ENCODE measurements at regions not wholly inside any gene's neighbourhood (a gene's known extent, or its start where the extent isn't known, plus 50 kb on each side); places are given as distances from the start of the nearest gene placed in this dataset.

- intact Hi-C loops (cut with DNase I), result no loop called here
- no peak overlapping the region for H3K4me3 ChIP-seq
- TF ChIP-seq, protein P1, sequence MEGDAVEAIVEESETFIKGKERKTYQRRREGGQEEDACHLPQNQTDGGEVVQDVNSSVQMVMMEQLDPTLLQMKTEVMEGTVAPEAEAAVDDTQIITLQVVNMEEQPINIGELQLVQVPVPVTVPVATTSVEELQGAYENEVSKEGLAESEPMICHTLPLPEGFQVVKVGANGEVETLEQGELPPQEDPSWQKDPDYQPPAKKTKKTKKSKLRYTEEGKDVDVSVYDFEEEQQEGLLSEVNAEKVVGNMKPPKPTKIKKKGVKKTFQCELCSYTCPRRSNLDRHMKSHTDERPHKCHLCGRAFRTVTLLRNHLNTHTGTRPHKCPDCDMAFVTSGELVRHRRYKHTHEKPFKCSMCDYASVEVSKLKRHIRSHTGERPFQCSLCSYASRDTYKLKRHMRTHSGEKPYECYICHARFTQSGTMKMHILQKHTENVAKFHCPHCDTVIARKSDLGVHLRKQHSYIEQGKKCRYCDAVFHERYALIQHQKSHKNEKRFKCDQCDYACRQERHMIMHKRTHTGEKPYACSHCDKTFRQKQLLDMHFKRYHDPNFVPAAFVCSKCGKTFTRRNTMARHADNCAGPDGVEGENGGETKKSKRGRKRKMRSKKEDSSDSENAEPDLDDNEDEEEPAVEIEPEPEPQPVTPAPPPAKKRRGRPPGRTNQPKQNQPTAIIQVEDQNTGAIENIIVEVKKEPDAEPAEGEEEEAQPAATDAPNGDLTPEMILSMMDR (IDR thresholded peaks at IDR 0.05), result no peak
- DNase-seq (no peak), ATAC-seq (no peak), FAIRE-seq (no peak)
- H3K9me3 ChIP-seq, result no peaks in the 10 kb centered on the region
- no peaks in the 10 kb centered on the region for H3K4me1 ChIP-seq
- H3K27ac ChIP-seq, result no peak overlapping the region
- WGBS, 2 donors, result 86 to 93% methylated on average over 3 of the region's 3 CpGs
- no peaks in the 10 kb centered on the region for H3K36me3 ChIP-seq
- no peaks in the 10 kb centered on the region for H3K27me3 ChIP-seq
Observed at GRCh38 chr5:124192716-124193115, 553.7 kb downstream of the ZNF608 start.

DNA sequence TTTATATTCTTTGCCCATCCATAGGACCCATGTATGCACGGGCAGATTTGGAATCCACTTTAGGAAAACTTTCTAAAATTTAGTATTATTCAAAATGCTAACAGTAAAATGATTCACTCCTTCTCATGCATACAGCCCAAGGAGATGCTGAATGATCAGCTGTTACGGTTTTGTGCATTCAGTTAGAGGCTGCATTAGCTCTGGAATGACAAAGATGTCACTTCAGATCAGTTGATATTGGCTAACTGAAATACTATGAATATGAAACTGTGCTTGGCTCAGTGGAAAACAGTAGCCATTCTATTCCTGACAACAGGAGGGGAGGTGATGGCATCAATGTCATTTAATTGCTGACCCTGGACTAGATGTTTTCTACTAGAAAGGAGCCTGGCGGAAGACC lies 560.7 kb downstream of the ZNF608 start:
- Histone ChIP-seq H3K4me1 (no peaks in the 10 kb centered on the region), H3K4me3 (no peak overlapping the region), H3K36me3 (no peaks in the 10 kb centered on the region), H3K27ac (no peak overlapping the region), H3K27me3 (no peaks in the 10 kb centered on the region), H3K9me3 (no peaks in the 10 kb centered on the region)
- TF ChIP-seq, protein P1 (IDR thresholded peaks at IDR 0.05), result no peak
- no peak for DNase-seq
- intact Hi-C loops (cut with DNase I), result no loop called here
- FAIRE-seq, result no peak
- no peak for ATAC-seq
- WGBS, 2 donors, result 92 to 97% methylated on average over 3 of the region's 3 CpGs

DNA sequence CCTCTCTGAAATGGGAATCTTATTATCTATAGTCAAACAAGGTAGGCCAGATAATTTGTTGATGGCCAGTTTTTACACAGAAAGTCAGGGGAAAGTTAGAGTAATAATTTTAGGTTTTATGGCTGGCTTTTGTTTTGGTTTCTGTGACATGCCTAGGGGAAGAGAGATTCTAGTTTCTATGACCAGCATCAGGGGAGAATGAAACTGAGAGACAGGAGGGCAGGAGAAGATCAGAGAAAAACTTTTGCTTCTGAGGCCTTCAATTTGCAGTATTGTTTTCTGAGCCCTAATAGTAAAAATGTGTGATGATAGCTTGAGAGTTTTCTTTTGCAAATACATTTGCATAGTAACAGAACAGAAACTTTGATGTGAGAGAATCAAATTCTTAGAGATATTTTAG lies 564.3 kb downstream of the ZNF608 start:
- intact Hi-C loops (cut with DNase I), result no loop called here
- Histone ChIP-seq H3K4me3 (no peak overlapping the region), H3K9me3 (no peaks in the 10 kb centered on the region), H3K27me3 (no peaks in the 10 kb centered on the region), H3K36me3 (no peaks in the 10 kb centered on the region), H3K27ac (no peak overlapping the region), H3K4me1 (no peaks in the 10 kb centered on the region)
- FAIRE-seq (no peak), ATAC-seq (no peak), DNase-seq (no peak)
- TF ChIP-seq, protein P1 (IDR thresholded peaks at IDR 0.05), result no peak

- no peak for ATAC-seq
- DNase-seq, result no peak
- Histone ChIP-seq H3K27me3 (no peaks in the 10 kb centered on the region), H3K36me3 (no peaks in the 10 kb centered on the region), H3K9me3 (no peaks in the 10 kb centered on the region), H3K27ac (no peak overlapping the region), H3K4me3 (no peak overlapping the region), H3K4me1 (no peaks in the 10 kb centered on the region)
- intact Hi-C loops (cut with DNase I), result no loop called here
- WGBS, 2 donors, result 40 to 49% methylated on average over 2 of the region's 2 CpGs
- TF ChIP-seq, protein P1 (IDR thresholded peaks at IDR 0.05), result no peak
- no peak for FAIRE-seq
Observed at GRCh38 chr5:124180875-124181461, 565.5 kb downstream of the ZNF608 start.

GRCh38 chr5:124180299-124180874 lies 566.1 kb downstream of the ZNF608 start:
- Histone ChIP-seq H3K27me3 (no peaks in the 10 kb centered on the region), H3K9me3 (no peaks in the 10 kb centered on the region), H3K36me3 (no peaks in the 10 kb centered on the region), H3K4me1 (no peaks in the 10 kb centered on the region), H3K4me3 (no peak overlapping the region), H3K27ac (no peak overlapping the region)
- no peak for FAIRE-seq
- ATAC-seq, result no peak
- no peak for DNase-seq
- TF ChIP-seq, protein P1 (IDR thresholded peaks at IDR 0.05), result no peak
- intact Hi-C loops (cut with DNase I), result no loop called here
- 93 to 97% methylated on average over 4 of the region's 4 CpGs for WGBS, 2 donors
